Upper lobe of left lung (tissue), 6 donors: ENCODE measurements at regions not wholly inside any gene's neighbourhood (a gene's known extent, or its start where the extent isn't known, plus 50 kb on each side); places are given as distances from the start of the nearest gene placed in this dataset.
A peak's percentile ranks its signal among the peaks of the same experiment; 100 is the strongest.

ENCODE experiments used
- ATAC-seq, 2 donors: fragments of 200-7000 bp; cut with Tn5 transposase; one replicate each; pipeline ENCODE4 v1.9.1; 2022; ENCODE audit warnings: mild to moderate bottlenecking in 2 of 2, moderate library complexity in 2 of 2; ENCODE audit not compliant: low FRiP score in 2 of 2
- DNase-seq, 2 donors: peaks; one replicate each; pipeline ENCODE4 v3.0.0-alpha.2; 2019 to 2020
- H3K27ac ChIP-seq, 4 donors: fragments of 200-600 bp; sonication (generic); one replicate each; pipeline ENCODE4 v1.5.1; 2016 to 2019
- H3K27me3 ChIP-seq, 4 donors: fragments of 200-600 bp; sonication (generic); one replicate each; pipeline ENCODE4 v1.5.1; 2017 to 2019
- H3K36me3 ChIP-seq, 4 donors: fragments of 200-600 bp; sonication (generic); one replicate each; pipeline ENCODE4 v1.5.1; 2016 to 2019
- H3K4me1 ChIP-seq, 4 donors: fragments of 200-600 bp; sonication (generic); one replicate each; pipeline ENCODE4 v1.5.1; 2018 to 2019
- H3K4me3 ChIP-seq, 4 donors: fragments of 200-600 bp; sonication (generic); one replicate each; pipeline ENCODE4 v1.5.1; 2017 to 2019; ENCODE audit warnings: mild to moderate bottlenecking in 2 of 4, moderate library complexity in 1 of 4
- H3K9me3 ChIP-seq, 4 donors: fragments of 200-600 bp; sonication (generic); one replicate each; pipeline ENCODE4 v1.5.1; 2018 to 2019
- EP300 ChIP-seq, 4 donors: sonication (generic); formaldehyde crosslinking; IDR thresholded peaks; one replicate each; pipeline ENCODE4 v1.5.1; 2017; ENCODE audit warnings: antibody characterized with exemption in 4 of 4, control low read depth in 2 of 4
- POLR2A ChIP-seq, 4 donors: fragments of 450-650 bp; IDR thresholded peaks; one replicate each; pipeline ENCODE4 v1.5.1; 2016 to 2017; ENCODE audit warnings: antibody characterized with exemption in 4 of 4, mild to moderate bottlenecking in 2 of 4
- POLR2AphosphoS5 ChIP-seq, 2 donors: sonication (generic); formaldehyde crosslinking; IDR thresholded peaks; one replicate each; pipeline ENCODE4 v1.5.1; 2017; ENCODE audit warnings: antibody characterized with exemption in 2 of 2
- WGBS, 2 donors: methylation state at CpG; one replicate each; pipeline ENCODE4 v1.1.5; 2017 to 2018; 5-methylcytosine and 5-hydroxymethylcytosine counted together
- TF ChIP-seq, protein P1 (sequence below), 6 experiments: fragments of 450-650 bp in 4 of 6; fragments of 200-600 bp in 2 of 6; sonication (generic) in 2 of 6; IDR thresholded peaks; one replicate each; pipeline ENCODE4 v1.5.1; 2016 to 2019; ENCODE audit warnings: antibody characterized with exemption in 6 of 6
- donor health status: DM: no; HTN: no; CAD: no; lungs with moderate emphysema.
- donor health status: DM: no; HTN: yes; CAD: no; lungs with severe emphysema.

DNA sequence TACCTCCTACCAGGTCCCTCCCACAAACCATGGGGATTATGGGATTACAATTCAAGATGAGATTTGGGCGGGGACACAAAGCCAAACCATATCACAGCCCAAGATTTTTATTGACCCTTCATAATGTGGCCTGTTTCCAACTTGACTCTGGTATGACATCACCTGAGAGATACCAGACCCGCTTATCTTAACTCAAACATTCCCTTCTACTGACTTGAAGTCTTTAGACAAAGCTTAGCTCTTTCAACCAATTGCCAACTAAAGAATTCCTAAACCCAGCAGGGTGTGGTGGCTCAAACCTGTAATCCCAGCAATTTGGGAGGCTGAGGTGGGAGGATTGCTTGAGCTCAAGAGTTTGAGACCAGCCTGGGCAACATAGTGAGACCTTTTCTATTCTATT is 67.9 kb downstream of the CLRN3 start:
- ATAC-seq (no peak), DNase-seq (no peak)
- no peak for TF ChIP-seq POLR2A (IDR thresholded peaks at IDR 0.05)
- no peak for TF ChIP-seq EP300 (IDR thresholded peaks at IDR 0.05)
- no peak for TF ChIP-seq POLR2AphosphoS5 (IDR thresholded peaks at IDR 0.05)
- TF ChIP-seq, protein P1, sequence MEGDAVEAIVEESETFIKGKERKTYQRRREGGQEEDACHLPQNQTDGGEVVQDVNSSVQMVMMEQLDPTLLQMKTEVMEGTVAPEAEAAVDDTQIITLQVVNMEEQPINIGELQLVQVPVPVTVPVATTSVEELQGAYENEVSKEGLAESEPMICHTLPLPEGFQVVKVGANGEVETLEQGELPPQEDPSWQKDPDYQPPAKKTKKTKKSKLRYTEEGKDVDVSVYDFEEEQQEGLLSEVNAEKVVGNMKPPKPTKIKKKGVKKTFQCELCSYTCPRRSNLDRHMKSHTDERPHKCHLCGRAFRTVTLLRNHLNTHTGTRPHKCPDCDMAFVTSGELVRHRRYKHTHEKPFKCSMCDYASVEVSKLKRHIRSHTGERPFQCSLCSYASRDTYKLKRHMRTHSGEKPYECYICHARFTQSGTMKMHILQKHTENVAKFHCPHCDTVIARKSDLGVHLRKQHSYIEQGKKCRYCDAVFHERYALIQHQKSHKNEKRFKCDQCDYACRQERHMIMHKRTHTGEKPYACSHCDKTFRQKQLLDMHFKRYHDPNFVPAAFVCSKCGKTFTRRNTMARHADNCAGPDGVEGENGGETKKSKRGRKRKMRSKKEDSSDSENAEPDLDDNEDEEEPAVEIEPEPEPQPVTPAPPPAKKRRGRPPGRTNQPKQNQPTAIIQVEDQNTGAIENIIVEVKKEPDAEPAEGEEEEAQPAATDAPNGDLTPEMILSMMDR (IDR thresholded peaks at IDR 0.05): no peak
- Histone ChIP-seq H3K27ac (no peak overlapping the region), H3K4me3 (no peak overlapping the region), H3K27me3 (no peaks in the 10 kb centered on the region), H3K36me3 (no peaks in the 10 kb centered on the region), H3K4me1 (no peaks in the 10 kb centered on the region), H3K9me3 (peaks cover 4 to 17% (median 6%) of the 10 kb centered on the region in 4 donors)
- 87 to 92% methylated on average over 2 of the region's 2 CpGs for WGBS, 2 donors

DNA sequence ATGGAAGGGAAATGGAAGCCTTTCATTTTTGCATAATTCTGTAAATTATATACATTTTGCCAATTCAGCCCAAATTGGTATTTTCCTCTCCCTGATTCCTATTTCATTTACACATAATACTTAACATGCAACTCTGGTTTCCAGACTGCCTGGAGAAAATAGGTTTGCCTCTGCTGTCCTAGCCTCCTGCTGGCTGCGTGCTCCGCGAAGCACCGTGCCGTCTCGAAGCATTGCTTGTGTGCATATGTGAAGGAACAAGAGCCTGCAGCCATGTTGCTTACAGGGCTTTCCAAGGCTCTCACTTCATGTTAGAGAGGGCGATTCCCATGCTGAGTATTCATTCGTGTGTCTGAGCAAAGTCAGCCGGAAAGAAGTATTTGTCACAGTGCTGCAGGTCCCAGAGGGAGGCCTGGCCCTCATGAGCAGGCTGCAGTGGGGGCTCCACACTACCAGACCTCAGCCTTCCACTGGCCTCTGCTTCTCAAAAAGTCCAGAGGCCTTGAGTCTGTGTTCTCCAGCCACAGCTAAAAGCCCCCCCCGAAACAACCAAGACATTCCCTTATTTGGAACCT is 66.5 kb downstream of the CLRN3 start:
- no peak for ATAC-seq
- no peaks in the 10 kb centered on the region for H3K36me3 ChIP-seq
- H3K27me3 ChIP-seq: no peaks in the 10 kb centered on the region
- peak in 1 of 2 donors; percentile 54 for DNase-seq
- no peak overlapping the region for H3K4me3 ChIP-seq
- WGBS, 2 donors: 88 to 90% methylated on average over 10 of the region's 10 CpGs
- H3K4me1 ChIP-seq: no peaks in the 10 kb centered on the region
- no peak overlapping the region for H3K27ac ChIP-seq
- TF ChIP-seq EP300 (IDR thresholded peaks at IDR 0.05): no peak
- TF ChIP-seq, protein P1 (IDR thresholded peaks at IDR 0.05): no peak
- TF ChIP-seq POLR2AphosphoS5 (IDR thresholded peaks at IDR 0.05): no peak
- no peak for TF ChIP-seq POLR2A (IDR thresholded peaks at IDR 0.05)
- H3K9me3 ChIP-seq: peaks cover 4 to 17% (median 6%) of the 10 kb centered on the region in 4 donors

DNA sequence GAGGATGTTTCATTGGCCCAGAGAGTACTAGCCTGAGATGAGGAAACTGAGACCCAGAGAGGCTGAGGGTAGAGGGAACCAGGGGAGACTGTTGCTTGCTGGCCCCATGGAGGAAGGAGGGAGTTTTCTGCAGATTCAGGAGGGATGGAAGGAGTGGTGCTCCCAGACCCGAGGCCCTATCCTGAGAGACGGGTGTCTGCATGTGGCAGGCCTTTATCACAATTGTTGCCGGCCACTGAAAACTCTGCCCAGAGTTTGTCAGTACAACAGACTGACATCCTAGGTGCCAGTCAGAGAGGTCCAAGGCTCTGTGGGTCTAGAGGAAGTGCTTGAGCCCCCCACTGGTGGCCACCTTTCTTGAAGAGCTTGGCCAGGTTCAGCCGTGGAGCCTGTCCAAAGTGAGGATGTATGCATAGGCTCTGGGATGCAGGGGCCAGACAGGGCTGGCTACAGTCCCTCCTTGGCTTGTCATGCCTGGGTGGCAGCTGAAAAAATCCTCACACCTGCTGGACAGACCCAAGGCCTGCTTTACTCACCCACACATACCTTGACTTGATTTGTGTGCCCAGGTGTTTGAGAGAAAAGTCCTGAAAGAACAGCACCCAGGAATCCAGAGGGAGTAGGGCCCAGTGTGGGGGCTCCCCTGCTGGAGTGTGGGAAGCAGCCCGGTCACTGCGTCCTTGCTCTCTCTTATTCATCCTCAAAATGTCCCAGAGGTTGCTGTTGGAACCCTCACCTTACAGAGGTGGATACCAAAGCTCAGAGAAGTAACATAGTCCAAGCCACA is 65.2 kb downstream of the CLRN3 start:
- no peak for DNase-seq
- 69 to 71% methylated on average over 5 to 6 of the region's 6 CpGs for WGBS, 2 donors
- ATAC-seq: no peak
- TF ChIP-seq POLR2AphosphoS5 (IDR thresholded peaks at IDR 0.05): no peak
- no peak for TF ChIP-seq EP300 (IDR thresholded peaks at IDR 0.05)
- TF ChIP-seq, protein P1 (IDR thresholded peaks at IDR 0.05): no peak
- H3K4me3 ChIP-seq: no peak overlapping the region
- H3K36me3 ChIP-seq: no peaks in the 10 kb centered on the region
- no peaks in the 10 kb centered on the region for H3K4me1 ChIP-seq
- peaks cover 2 to 9% (median 4%) of the 10 kb centered on the region in 4 donors for H3K9me3 ChIP-seq
- H3K27ac ChIP-seq: no peak overlapping the region
- H3K27me3 ChIP-seq: no peaks in the 10 kb centered on the region
